HepG2 (cell line): ENCODE measurements at regions not wholly inside any gene's neighbourhood (a gene's known extent, or its start where the extent isn't known, plus 50 kb on each side); places are given as distances from the start of the nearest gene placed in this dataset.

Source experiments
- ATAC-seq: fragments of 200-7000 bp; cut with Tn5 transposase; 3 replicates; pipeline ENCODE4 v1.9.1; 2020; ENCODE audit warnings: mild to moderate bottlenecking, moderate library complexity
- BruUV-seq: library from RNA; stranded (reverse); fragments of 400-500 nt; replicated peaks from 2 replicates; lab custom pipeline; 2021; lab: Mats Ljungman, UMichigan
- CTCF ChIA-PET: fragments of 300-600 bp; formaldehyde crosslinking; extraction: SDS; loops from one replicate; lab custom pipeline; 2021; ENCODE audit warnings: low total read pairs, inconsistent platforms, low intra/inter-chr PET ratio; lab: Yijun Ruan, JAX
- POLR2A ChIA-PET: fragments of 350-600 bp; sonication (Branson Sonifier 250); formaldehyde crosslinking; loops from one replicate; lab custom pipeline; 2020; ENCODE audit warnings: antibody characterized with exemption, inconsistent platforms; lab: Yijun Ruan, JAX
- DNase-seq: peaks from one replicate; pipeline ENCODE4 v3.0.0-alpha.2; 2015; ENCODE audit warnings: low spot score
- FAIRE-seq: peaks from 3 replicates; lab custom pipeline; 2011; peaks lifted over from hg19 to GRCh38; lab: Jason Lieb, UNC
- H2AFZ ChIP-seq: one replicate; pipeline ENCODE4 v1.6.1; 2011; ENCODE audit warnings: low read length, inconsistent platforms
- H3K27ac ChIP-seq: fragments of 300-600 bp; 3 replicates; pipeline ENCODE4 v1.8.0; 2011; ENCODE audit warnings: mixed run types, mild to moderate bottlenecking, mixed read lengths, low read length, inconsistent platforms; ENCODE audit not compliant: insufficient read depth; ENCODE audit errors: extremely low read length
- H3K27me3 ChIP-seq, 2 experiments: fragments of 200-600 bp in 1 of 2; 2 replicates in 1 of 2; 3 replicates in 1 of 2; pipeline versions ENCODE4 v1.6.0 to v1.8.0; 2011; ENCODE audit warnings: low read length in 2 of 2, mild to moderate bottlenecking in 2 of 2, moderate library complexity in 2 of 2, inconsistent platforms in 1 of 2; ENCODE audit not compliant: insufficient read depth in 2 of 2, control insufficient read depth in 1 of 2
- H3K36me3 ChIP-seq, 2 experiments: fragments of 200-600 bp in 1 of 2; replicated peaks in 1 of 2; 2 replicates in 1 of 2; 3 replicates in 1 of 2; pipeline versions ENCODE4 v1.5.1 to v1.8.0; 2011; ENCODE audit warnings: low read length in 2 of 2, inconsistent platforms in 1 of 2; ENCODE audit not compliant: insufficient read depth in 2 of 2, control insufficient read depth in 1 of 2
- H3K4me1 ChIP-seq: 2 replicates; pipeline ENCODE4 v1.5.1; 2012; ENCODE audit warnings: low read length, inconsistent platforms; ENCODE audit not compliant: insufficient read depth
- H3K4me2 ChIP-seq: 2 replicates; pipeline ENCODE4 v1.6.0; 2011; ENCODE audit warnings: low read depth, low read length, inconsistent platforms
- H3K4me3 ChIP-seq, 3 experiments: fragments of 200-600 bp in 1 of 3; sonication (generic), shearing (Covaris generic) in 1 of 3; replicated peaks in 1 of 3; 2 replicates each; pipeline ENCODE4 v1.5.1; 2011 to 2016; ENCODE audit warnings: low read length in 3 of 3, inconsistent platforms in 2 of 3, low read depth in 2 of 3, mild to moderate bottlenecking in 2 of 3, control low read depth in 1 of 3, mixed read lengths in 1 of 3; ENCODE audit not compliant: insufficient read depth in 1 of 3
- H3K79me2 ChIP-seq: one replicate; pipeline ENCODE4 v1.6.1; 2011; ENCODE audit warnings: low read length, inconsistent platforms; ENCODE audit not compliant: insufficient read depth
- H3K9ac ChIP-seq: 2 replicates; pipeline ENCODE4 v1.6.0; 2011; ENCODE audit warnings: mild to moderate bottlenecking, low read depth, low read length, inconsistent platforms; ENCODE audit not compliant: insufficient read depth
- H3K9me3 ChIP-seq: 2 replicates; pipeline ENCODE4 v1.5.1; 2012; ENCODE audit warnings: mild to moderate bottlenecking, low read length
- H4K20me1 ChIP-seq: 2 replicates; pipeline ENCODE4 v1.6.0; 2011; ENCODE audit warnings: inconsistent platforms, mild to moderate bottlenecking, low read length, moderate library complexity; ENCODE audit not compliant: insufficient read depth
- ZNF12 ChIP-seq: sonication (generic); formaldehyde crosslinking; IDR thresholded peaks from 2 replicates; pipeline ENCODE4 v1.5.0; 2020; ENCODE audit warnings: missing genetic modification reagents
- ZNF343 ChIP-seq: sonication (generic); formaldehyde crosslinking; IDR thresholded peaks from 2 replicates; pipeline ENCODE4 v1.4.0; 2020; ENCODE audit warnings: mild to moderate bottlenecking, missing genetic modification reagents
- WGBS: methylation state at CpG from one replicate; pipeline ENCODE4 v1.1.6; 2017; ENCODE audit warnings: low lambda C conversion rate; 5-methylcytosine and 5-hydroxymethylcytosine counted together
- in situ Hi-C: cut with HindIII; loops from 2 replicates; pipeline ENCODE4 v1.10.0; 2017; ENCODE audit warnings: low pct_unique_long_range_greater_than_20kb; ENCODE audit not compliant: extremely low pct_ligation_motif_present
- intact Hi-C: fragments of 100-400 bp; cut with micrococcal nuclease; formaldehyde crosslinking; loops from one replicate; pipeline ENCODE4 v1.10.0; 2022; ENCODE audit not compliant: unreplicated experiment
- TF ChIP-seq, protein P1 (sequence below): IDR thresholded peaks from 2 replicates; pipeline ENCODE4 v1.6.1; 2016; ENCODE audit warnings: missing compliant biosample characterization, missing genetic modification reagents, borderline replicate concordance
- TF ChIP-seq, protein P2 (sequence below): sonication (generic); formaldehyde crosslinking; IDR thresholded peaks from 2 replicates; pipeline ENCODE4 v1.4.0; 2020; ENCODE audit warnings: mild to moderate bottlenecking, missing genetic modification reagents
- TF ChIP-seq, protein P3 (sequence below): sonication (generic); formaldehyde crosslinking; IDR thresholded peaks from 2 replicates; pipeline ENCODE4 v1.4.0; 2020; ENCODE audit warnings: mild to moderate bottlenecking, low read depth, missing genetic modification reagents

DNA sequence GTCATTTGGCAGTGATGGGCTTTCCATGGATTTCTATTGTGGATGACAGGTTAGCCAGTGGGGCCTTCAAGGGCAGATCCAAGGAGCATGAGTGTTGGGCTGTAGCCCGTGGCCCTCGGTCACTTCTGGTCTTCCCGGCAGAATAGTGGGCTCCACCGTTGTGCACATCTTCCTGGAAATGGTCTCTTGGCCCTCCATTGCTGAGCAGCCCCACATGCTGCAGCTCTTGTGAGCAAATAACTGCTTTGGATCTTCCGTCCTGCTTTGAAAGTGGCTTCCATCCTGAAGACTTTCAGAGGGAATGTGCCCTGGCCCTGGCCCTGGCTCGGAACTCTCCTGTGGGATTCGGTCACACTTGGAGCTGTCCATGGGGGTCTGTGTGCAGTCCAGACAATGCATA, 102.8 kb downstream of the SNRPN start:
- no peaks in the 10 kb centered on the region for H3K79me2 ChIP-seq
- 80% methylated on average over 1 of the region's 7 CpGs for WGBS
- FAIRE-seq (no peak), ATAC-seq (no peak), DNase-seq (no peak)
- no peaks in the 10 kb centered on the region for H4K20me1 ChIP-seq
- H3K4me3 ChIP-seq: no peak overlapping the region
- intact Hi-C loops (no loop called here), in situ Hi-C loops (no loop called here)
- H3K9ac ChIP-seq: no peak overlapping the region
- CTCF ChIA-PET: no interaction called here
- H3K27me3 ChIP-seq: no peaks in the 10 kb centered on the region
- H3K4me2 ChIP-seq: no peak overlapping the region
- TF ChIP-seq ZNF343 (no peak), ZNF12 (no peak)
- TF ChIP-seq, protein P1, sequence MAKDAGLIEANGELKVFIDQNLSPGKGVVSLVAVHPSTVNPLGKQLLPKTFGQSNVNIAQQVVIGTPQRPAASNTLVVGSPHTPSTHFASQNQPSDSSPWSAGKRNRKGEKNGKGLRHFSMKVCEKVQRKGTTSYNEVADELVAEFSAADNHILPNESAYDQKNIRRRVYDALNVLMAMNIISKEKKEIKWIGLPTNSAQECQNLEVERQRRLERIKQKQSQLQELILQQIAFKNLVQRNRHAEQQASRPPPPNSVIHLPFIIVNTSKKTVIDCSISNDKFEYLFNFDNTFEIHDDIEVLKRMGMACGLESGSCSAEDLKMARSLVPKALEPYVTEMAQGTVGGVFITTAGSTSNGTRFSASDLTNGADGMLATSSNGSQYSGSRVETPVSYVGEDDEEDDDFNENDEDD (CRISPR knock-in tag): no peak
- TF ChIP-seq, protein P2, sequence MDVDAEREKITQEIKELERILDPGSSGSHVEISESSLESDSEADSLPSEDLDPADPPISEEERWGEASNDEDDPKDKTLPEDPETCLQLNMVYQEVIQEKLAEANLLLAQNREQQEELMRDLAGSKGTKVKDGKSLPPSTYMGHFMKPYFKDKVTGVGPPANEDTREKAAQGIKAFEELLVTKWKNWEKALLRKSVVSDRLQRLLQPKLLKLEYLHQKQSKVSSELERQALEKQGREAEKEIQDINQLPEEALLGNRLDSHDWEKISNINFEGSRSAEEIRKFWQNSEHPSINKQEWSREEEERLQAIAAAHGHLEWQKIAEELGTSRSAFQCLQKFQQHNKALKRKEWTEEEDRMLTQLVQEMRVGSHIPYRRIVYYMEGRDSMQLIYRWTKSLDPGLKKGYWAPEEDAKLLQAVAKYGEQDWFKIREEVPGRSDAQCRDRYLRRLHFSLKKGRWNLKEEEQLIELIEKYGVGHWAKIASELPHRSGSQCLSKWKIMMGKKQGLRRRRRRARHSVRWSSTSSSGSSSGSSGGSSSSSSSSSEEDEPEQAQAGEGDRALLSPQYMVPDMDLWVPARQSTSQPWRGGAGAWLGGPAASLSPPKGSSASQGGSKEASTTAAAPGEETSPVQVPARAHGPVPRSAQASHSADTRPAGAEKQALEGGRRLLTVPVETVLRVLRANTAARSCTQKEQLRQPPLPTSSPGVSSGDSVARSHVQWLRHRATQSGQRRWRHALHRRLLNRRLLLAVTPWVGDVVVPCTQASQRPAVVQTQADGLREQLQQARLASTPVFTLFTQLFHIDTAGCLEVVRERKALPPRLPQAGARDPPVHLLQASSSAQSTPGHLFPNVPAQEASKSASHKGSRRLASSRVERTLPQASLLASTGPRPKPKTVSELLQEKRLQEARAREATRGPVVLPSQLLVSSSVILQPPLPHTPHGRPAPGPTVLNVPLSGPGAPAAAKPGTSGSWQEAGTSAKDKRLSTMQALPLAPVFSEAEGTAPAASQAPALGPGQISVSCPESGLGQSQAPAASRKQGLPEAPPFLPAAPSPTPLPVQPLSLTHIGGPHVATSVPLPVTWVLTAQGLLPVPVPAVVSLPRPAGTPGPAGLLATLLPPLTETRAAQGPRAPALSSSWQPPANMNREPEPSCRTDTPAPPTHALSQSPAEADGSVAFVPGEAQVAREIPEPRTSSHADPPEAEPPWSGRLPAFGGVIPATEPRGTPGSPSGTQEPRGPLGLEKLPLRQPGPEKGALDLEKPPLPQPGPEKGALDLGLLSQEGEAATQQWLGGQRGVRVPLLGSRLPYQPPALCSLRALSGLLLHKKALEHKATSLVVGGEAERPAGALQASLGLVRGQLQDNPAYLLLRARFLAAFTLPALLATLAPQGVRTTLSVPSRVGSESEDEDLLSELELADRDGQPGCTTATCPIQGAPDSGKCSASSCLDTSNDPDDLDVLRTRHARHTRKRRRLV (CRISPR knock-in tag): no peak
- TF ChIP-seq, protein P3, sequence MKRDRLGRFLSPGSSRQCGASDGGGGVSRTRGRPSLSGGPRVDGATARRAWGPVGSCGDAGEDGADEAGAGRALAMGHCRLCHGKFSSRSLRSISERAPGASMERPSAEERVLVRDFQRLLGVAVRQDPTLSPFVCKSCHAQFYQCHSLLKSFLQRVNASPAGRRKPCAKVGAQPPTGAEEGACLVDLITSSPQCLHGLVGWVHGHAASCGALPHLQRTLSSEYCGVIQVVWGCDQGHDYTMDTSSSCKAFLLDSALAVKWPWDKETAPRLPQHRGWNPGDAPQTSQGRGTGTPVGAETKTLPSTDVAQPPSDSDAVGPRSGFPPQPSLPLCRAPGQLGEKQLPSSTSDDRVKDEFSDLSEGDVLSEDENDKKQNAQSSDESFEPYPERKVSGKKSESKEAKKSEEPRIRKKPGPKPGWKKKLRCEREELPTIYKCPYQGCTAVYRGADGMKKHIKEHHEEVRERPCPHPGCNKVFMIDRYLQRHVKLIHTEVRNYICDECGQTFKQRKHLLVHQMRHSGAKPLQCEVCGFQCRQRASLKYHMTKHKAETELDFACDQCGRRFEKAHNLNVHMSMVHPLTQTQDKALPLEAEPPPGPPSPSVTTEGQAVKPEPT (CRISPR knock-in tag): no peak
- POLR2A ChIA-PET: no interaction called here
- peaks cover 100% of the 10 kb centered on the region for H3K9me3 ChIP-seq
- no peak overlapping the region for H2AFZ ChIP-seq
- no TSS peak for BruUV-seq
- peaks cover 49 to 98% of the 10 kb centered on the region in 2 experiments for H3K36me3 ChIP-seq
- no peak overlapping the region for H3K27ac ChIP-seq
- no peaks in the 10 kb centered on the region for H3K4me1 ChIP-seq
